Endothelial cell of umbilical vein (primary cell): ENCODE measurements at regions not wholly inside any gene's neighbourhood (a gene's known extent, or its start where the extent isn't known, plus 50 kb on each side); places are given as distances from the start of the nearest gene placed in this dataset.

Experiments used
- BruUV-seq: library from RNA; stranded (reverse); fragments of 400-500 nt; replicated peaks from 2 replicates; lab custom pipeline; 2021; lab: Mats Ljungman, UMichigan
- CTCF ChIA-PET: fragments of 300-600, 350-600 bp; sonication (Branson Sonifier 250); formaldehyde crosslinking; loops from one replicate; lab custom pipeline; 2021; ENCODE audit warnings: antibody characterized with exemption, inconsistent platforms; lab: Charles Lee
- POLR2A ChIA-PET: fragments of 300-600, 350-600 bp; sonication (Branson Sonifier 250); formaldehyde crosslinking; loops from one replicate; lab custom pipeline; 2021; ENCODE audit warnings: antibody characterized with exemption, inconsistent platforms; lab: Charles Lee
- DNase-seq: peaks from one replicate; pipeline ENCODE4 v3.0.0-alpha.2; 2011; ENCODE audit warnings: low read depth, low spot score
- FAIRE-seq: peaks from 2 replicates; lab custom pipeline; 2011; peaks lifted over from hg19 to GRCh38; lab: Jason Lieb, UNC
- H2AFZ ChIP-seq: 2 replicates; pipeline ENCODE4 v1.6.0; 2012; ENCODE audit warnings: low read depth, low read length, control low read depth, inconsistent platforms
- H3K27ac ChIP-seq: 2 replicates; pipeline ENCODE4 v1.5.1; 2011; ENCODE audit warnings: low read depth, mild to moderate bottlenecking, control low read depth, low read length, moderate library complexity; ENCODE audit not compliant: insufficient read depth
- H3K27me3 ChIP-seq, 2 experiments: 2 replicates each; pipeline versions ENCODE4 v1.6.0 to v1.6.1; 2011; ENCODE audit warnings: low read length in 2 of 2, mixed read lengths in 1 of 2; ENCODE audit not compliant: control insufficient read depth in 2 of 2, insufficient read depth in 2 of 2
- H3K36me3 ChIP-seq, 2 experiments: 2 replicates in 1 of 2; 3 replicates in 1 of 2; pipeline ENCODE4 v1.5.1; 2011; ENCODE audit warnings: low read length in 2 of 2, mild to moderate bottlenecking in 1 of 2, moderate library complexity in 1 of 2; ENCODE audit not compliant: control insufficient read depth in 2 of 2, insufficient read depth in 2 of 2; ENCODE audit errors: extremely low read depth in 1 of 2
- H3K4me1 ChIP-seq: 3 replicates; pipeline ENCODE4 v1.5.1; 2011; ENCODE audit warnings: mild to moderate bottlenecking, low read length; ENCODE audit not compliant: control insufficient read depth, insufficient read depth; ENCODE audit errors: extremely low read depth
- H3K4me2 ChIP-seq: 2 replicates; pipeline ENCODE4 v1.6.1; 2011; ENCODE audit warnings: low read length, control low read depth, mixed read lengths; ENCODE audit not compliant: insufficient read depth
- H3K4me3 ChIP-seq, 3 experiments: fragments of 200-600 bp in 1 of 3; sonication (generic), shearing (Covaris generic) in 1 of 3; replicated peaks in 1 of 3; 2 replicates each; pipeline ENCODE4 v1.5.1; 2011 to 2016; ENCODE audit warnings: control low read depth in 3 of 3, low read length in 3 of 3, mild to moderate bottlenecking in 2 of 3, inconsistent platforms in 1 of 3, low read depth in 1 of 3, moderate library complexity in 1 of 3; ENCODE audit not compliant: insufficient read depth in 1 of 3
- H3K79me2 ChIP-seq: 2 replicates; pipeline ENCODE4 v1.6.0; 2012; ENCODE audit warnings: low read length, inconsistent platforms; ENCODE audit not compliant: control insufficient read depth, insufficient read depth
- H3K9ac ChIP-seq: replicated peaks from 2 replicates; pipeline ENCODE3; 2011; ENCODE audit warnings: low read length, control low read depth; ENCODE audit not compliant: insufficient read depth; ENCODE audit errors: extremely low read depth
- H3K9me1 ChIP-seq: replicated peaks from 3 replicates; pipeline ENCODE4 v1.6.0; 2011; ENCODE audit warnings: mild to moderate bottlenecking, low read length; ENCODE audit not compliant: control insufficient read depth, insufficient read depth; ENCODE audit errors: extremely low read depth
- H3K9me3 ChIP-seq: replicated peaks from 2 replicates; pipeline ENCODE4 v1.5.1; 2012; ENCODE audit warnings: low read length, inconsistent platforms; ENCODE audit not compliant: control insufficient read depth, insufficient read depth
- H4K20me1 ChIP-seq: replicated peaks from 2 replicates; pipeline ENCODE3; 2011; ENCODE audit warnings: mild to moderate bottlenecking, low read length; ENCODE audit not compliant: control insufficient read depth, insufficient read depth; ENCODE audit errors: extremely low read depth
- CTCF ChIP-seq, 2 donors: IDR thresholded peaks; 1 replicate in 1 of 2; 2 replicates in 1 of 2; pipeline ENCODE4 v1.5.1; 2011; ENCODE audit warnings: low read length in 2 of 2, mild to moderate bottlenecking in 2 of 2, moderate library complexity in 2 of 2, control low read depth in 1 of 2, inconsistent platforms in 1 of 2, low read depth in 1 of 2; ENCODE audit not compliant: insufficient read depth in 1 of 2; ENCODE audit errors: extremely low read depth in 1 of 2
- EZH2 ChIP-seq: IDR thresholded peaks from 2 replicates; pipeline ENCODE4 v1.6.1; 2012; ENCODE audit warnings: borderline replicate concordance, low read depth, mild to moderate bottlenecking, moderate library complexity, low read length, inconsistent platforms; ENCODE audit not compliant: severe bottlenecking
- FOS ChIP-seq: IDR thresholded peaks from 2 replicates; pipeline ENCODE4 v1.6.1; 2011; ENCODE audit warnings: mild to moderate bottlenecking, low read length, moderate library complexity, borderline replicate concordance; ENCODE audit not compliant: insufficient read depth
- GATA2 ChIP-seq: IDR thresholded peaks from 2 replicates; pipeline ENCODE4 v1.7.0; 2011; ENCODE audit warnings: low read depth, mild to moderate bottlenecking, moderate library complexity, mixed read lengths, low read length; ENCODE audit not compliant: insufficient read length, insufficient read depth
- JUN ChIP-seq: IDR thresholded peaks from 2 replicates; pipeline ENCODE4 v1.6.1; 2011; ENCODE audit warnings: borderline replicate concordance, low read depth; ENCODE audit not compliant: insufficient read length, insufficient read depth
- MYC ChIP-seq: IDR thresholded peaks from one replicate; pipeline ENCODE4 v1.6.1; 2011; ENCODE audit warnings: mild to moderate bottlenecking, low read depth, low read length
- POLR2A ChIP-seq: IDR thresholded peaks from 2 replicates; pipeline ENCODE4 v1.6.1; 2012; ENCODE audit warnings: low read depth, mild to moderate bottlenecking, control low read depth, low read length
- POLR2AphosphoS5 ChIP-seq: IDR thresholded peaks from 2 replicates; pipeline ENCODE4 v1.6.1; 2012; ENCODE audit warnings: low read depth, mild to moderate bottlenecking, control low read depth, low read length, moderate library complexity; ENCODE audit not compliant: insufficient read depth
- dilution Hi-C: fragments of 300-500 bp; cut with MboI; formaldehyde crosslinking; loops from one replicate; pipeline ENCODE4 v1.15.0; 2019; ENCODE audit warnings: low sequenced_read_pairs; ENCODE audit not compliant: extremely low pct_ligation_motif_present
- intact Hi-C: fragments of 100-400 bp; cut with micrococcal nuclease; formaldehyde crosslinking; loops from one replicate; pipeline ENCODE4 v1.10.0; 2022
- TF ChIP-seq, protein P1 (sequence below): IDR thresholded peaks from 2 replicates; pipeline ENCODE4 v1.6.1; 2011; ENCODE audit not compliant: insufficient read depth, insufficient read length

DNA sequence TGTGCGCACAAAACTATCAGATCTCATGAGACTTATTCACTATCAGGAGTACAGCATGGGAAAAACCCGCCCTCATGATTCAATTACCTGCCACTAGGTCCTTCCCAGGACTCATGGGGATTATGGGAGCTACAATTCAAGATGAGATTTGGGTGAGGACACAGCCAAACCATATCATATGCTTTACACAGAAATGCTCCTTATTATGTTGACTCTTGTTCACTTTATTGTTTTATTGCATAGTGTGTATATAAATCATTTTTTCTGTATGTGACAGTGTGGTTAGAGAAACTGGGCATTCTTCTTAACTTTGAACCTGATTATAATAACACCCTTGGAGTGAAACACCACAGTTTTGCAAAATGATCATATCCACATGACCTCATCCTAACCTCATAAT is 212.8 kb upstream of the TNRC6C start:
- CTCF ChIA-PET, result no interaction called here
- dilution Hi-C loops (no loop called here), intact Hi-C loops (no loop called here)
- Histone ChIP-seq H3K4me2 (no peak overlapping the region), H3K9ac (no peak overlapping the region), H3K4me3 (no peak overlapping the region), H3K79me2 (no peaks in the 10 kb centered on the region), H2AFZ (no peak overlapping the region), H3K27ac (no peak overlapping the region), H3K9me1 (no peaks in the 10 kb centered on the region), H4K20me1 (no peaks in the 10 kb centered on the region), H3K27me3 (no peaks in the 10 kb centered on the region), H3K36me3 (no peaks in the 10 kb centered on the region), H3K9me3 (no peaks in the 10 kb centered on the region), H3K4me1 (no peaks in the 10 kb centered on the region)
- BruUV-seq, result no TSS peak
- DNase-seq, result no peak
- POLR2A ChIA-PET, result interaction anchor here (0.6 kb wide), 1 partner anchor 213 kb away, joined by 3 read pairs; the partner anchor contains the start of gene TNRC6C
- no peak for TF ChIP-seq FOS
- TF ChIP-seq EZH2, result no peak
- TF ChIP-seq, protein P1, sequence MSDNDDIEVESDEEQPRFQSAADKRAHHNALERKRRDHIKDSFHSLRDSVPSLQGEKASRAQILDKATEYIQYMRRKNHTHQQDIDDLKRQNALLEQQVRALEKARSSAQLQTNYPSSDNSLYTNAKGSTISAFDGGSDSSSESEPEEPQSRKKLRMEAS, result no peak
- no peak for TF ChIP-seq POLR2AphosphoS5
- TF ChIP-seq GATA2, result no peak
- no peak for TF ChIP-seq CTCF (IDR thresholded peaks at IDR 0.05; ENCODE audit: extremely low read depth in 1 of 2, insufficient read depth in 1 of 2, low read depth in 1 of 2, low read length in 2 of 2)
- TF ChIP-seq POLR2A, result no peak
- no peak for TF ChIP-seq MYC
- TF ChIP-seq JUN, result no peak
- no peak for FAIRE-seq
